ENCODE measurements at regions not wholly inside any gene's neighbourhood (a gene's known extent, or its start where the extent isn't known, plus 50 kb on each side); places are given as distances from the start of the nearest gene placed in this dataset.

- H3K4me3 Mint-ChIP-seq (ENCODE audit: low read depth, unreplicated experiment) = no peak overlapping the region
- BruUV-seq (replicated peaks) = no TSS peak
- H3K27me3 Mint-ChIP-seq (ENCODE audit: unreplicated experiment) = no peaks in the 10 kb centered on the region
- H3K4me1 Mint-ChIP-seq (ENCODE audit: low read depth, unreplicated experiment) = no peaks in the 10 kb centered on the region
- no peak overlapping the region for H3K27ac Mint-ChIP-seq (ENCODE audit: unreplicated experiment)
- intact Hi-C loops (cut with micrococcal nuclease; ENCODE audit: unreplicated experiment) = no loop called here
- CTCF ChIA-PET = no interaction called here
- no peak for DNase-seq
- no peaks in the 10 kb centered on the region for H3K36me3 Mint-ChIP-seq (ENCODE audit: insufficient read depth, unreplicated experiment)
- peaks cover 4% of the 10 kb centered on the region for H3K9me3 Mint-ChIP-seq (ENCODE audit: low read depth, unreplicated experiment)
- TF ChIP-seq CTCF (IDR thresholded peaks at IDR 0.05; ENCODE audit: unreplicated experiment) = no peak
Observed at GRCh38 chr6:119829006-119829405, 479.4 kb upstream of the MAN1A1 start.

DNA sequence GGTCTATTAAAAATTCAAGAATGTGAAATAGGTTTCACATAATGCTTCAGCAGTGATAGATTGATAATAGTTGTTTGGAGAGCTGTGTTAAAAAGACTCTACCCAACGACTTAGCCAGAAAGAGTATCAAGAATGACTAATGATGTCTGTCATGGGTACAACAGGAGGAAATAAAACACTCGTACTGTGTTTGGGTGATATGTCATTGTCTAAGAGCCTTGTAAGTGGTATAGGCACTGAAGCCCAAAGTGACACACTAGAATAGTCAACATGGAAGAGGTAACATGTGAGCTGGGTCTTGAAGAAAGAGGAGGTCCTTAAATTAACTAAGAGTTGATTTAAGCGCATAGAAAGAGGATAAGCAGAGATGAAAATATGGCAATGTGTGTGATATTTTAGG lies 471.8 kb upstream of the MAN1A1 start:
- H3K4me1 Mint-ChIP-seq (ENCODE audit: low read depth, unreplicated experiment) = no peaks in the 10 kb centered on the region
- BruUV-seq (replicated peaks) = no TSS peak
- intact Hi-C loops (cut with micrococcal nuclease; ENCODE audit: unreplicated experiment) = no loop called here
- H3K9me3 Mint-ChIP-seq (ENCODE audit: low read depth, unreplicated experiment) = peaks cover 10% of the 10 kb centered on the region
- H3K4me3 Mint-ChIP-seq (ENCODE audit: low read depth, unreplicated experiment) = no peak overlapping the region
- TF ChIP-seq CTCF (IDR thresholded peaks at IDR 0.05; ENCODE audit: unreplicated experiment) = no peak
- no peak for DNase-seq
- H3K27me3 Mint-ChIP-seq (ENCODE audit: unreplicated experiment) = no peaks in the 10 kb centered on the region
- H3K27ac Mint-ChIP-seq (ENCODE audit: unreplicated experiment) = no peak overlapping the region
- H3K36me3 Mint-ChIP-seq (ENCODE audit: insufficient read depth, unreplicated experiment) = no peaks in the 10 kb centered on the region
- CTCF ChIA-PET = no interaction called here

DNA sequence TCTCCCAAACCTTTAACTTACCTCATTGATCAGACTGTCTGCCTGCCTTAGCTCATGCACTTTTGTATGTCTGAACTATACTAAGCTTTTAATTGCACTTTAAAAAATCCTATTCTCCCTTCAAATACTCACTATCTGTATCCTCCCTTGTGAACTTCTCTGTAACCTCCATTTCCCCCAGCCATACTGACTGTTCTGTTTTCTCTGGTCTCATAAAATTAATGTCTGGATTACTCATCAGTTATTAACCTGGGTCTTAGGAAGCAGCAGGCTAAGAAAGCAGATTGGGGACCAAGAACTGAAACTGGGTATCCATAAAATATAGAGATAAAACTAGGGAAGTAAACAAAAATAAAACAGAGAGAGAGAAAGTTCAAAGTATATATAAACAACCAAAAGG lies 469.3 kb upstream of the MAN1A1 start:
- DNase-seq = no peak
- Mint-ChIP-seq H3K4me3 (ENCODE audit: low read depth, unreplicated experiment) (no peak overlapping the region), H3K27me3 (ENCODE audit: unreplicated experiment) (no peaks in the 10 kb centered on the region), H3K27ac (ENCODE audit: unreplicated experiment) (no peak overlapping the region), H3K36me3 (ENCODE audit: insufficient read depth, unreplicated experiment) (no peaks in the 10 kb centered on the region), H3K4me1 (ENCODE audit: low read depth, unreplicated experiment) (no peaks in the 10 kb centered on the region), H3K9me3 (ENCODE audit: low read depth, unreplicated experiment) (peaks cover 6% of the 10 kb centered on the region)
- no TSS peak for BruUV-seq (replicated peaks)
- intact Hi-C loops (cut with micrococcal nuclease; ENCODE audit: unreplicated experiment) = no loop called here
- TF ChIP-seq CTCF (IDR thresholded peaks at IDR 0.05; ENCODE audit: unreplicated experiment) = no peak
- CTCF ChIA-PET = no interaction called here

DNA sequence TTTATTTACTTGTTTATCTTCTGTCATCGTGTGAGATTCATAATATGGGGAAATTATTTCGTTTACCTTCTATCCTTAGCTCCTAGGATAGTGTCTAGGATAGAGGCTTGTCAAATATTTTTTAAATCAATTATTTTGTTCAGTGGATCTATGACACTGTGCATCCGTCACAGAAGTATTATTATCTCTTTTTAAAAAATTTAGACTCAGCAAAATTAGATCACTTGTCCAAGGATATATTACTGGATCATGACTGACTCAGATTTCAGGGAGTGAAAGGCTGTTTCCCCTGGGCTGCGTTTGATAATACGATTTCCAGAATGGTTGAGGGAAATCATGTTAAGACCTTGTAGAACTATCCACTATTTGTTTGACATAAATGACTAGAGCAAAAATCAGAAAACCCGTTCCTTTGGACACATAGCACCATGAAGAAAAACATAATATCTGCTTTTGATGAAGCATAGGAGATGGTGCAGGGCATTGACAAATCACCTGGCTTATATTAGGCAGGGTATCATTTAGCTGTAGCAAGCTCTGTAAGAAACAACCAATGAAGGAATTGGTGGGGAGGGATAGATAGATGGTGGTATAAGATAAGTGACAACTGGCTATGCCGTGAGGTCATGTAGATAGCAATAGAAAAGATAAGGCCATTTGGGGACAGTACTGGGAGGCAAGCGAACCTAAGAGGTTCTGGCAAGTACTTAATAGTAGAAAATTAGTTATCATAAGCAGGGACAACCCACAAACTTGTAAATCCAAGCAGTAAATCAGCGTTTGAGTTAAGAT lies 465.2 kb upstream of the MAN1A1 start:
- H3K36me3 Mint-ChIP-seq (ENCODE audit: insufficient read depth, unreplicated experiment) = no peaks in the 10 kb centered on the region
- no TSS peak for BruUV-seq (replicated peaks)
- no peak overlapping the region for H3K4me3 Mint-ChIP-seq (ENCODE audit: low read depth, unreplicated experiment)
- intact Hi-C loops (cut with micrococcal nuclease; ENCODE audit: unreplicated experiment) = no loop called here
- DNase-seq = no peak
- no peaks in the 10 kb centered on the region for H3K4me1 Mint-ChIP-seq (ENCODE audit: low read depth, unreplicated experiment)
- CTCF ChIA-PET = no interaction called here
- no peaks in the 10 kb centered on the region for H3K27me3 Mint-ChIP-seq (ENCODE audit: unreplicated experiment)
- H3K9me3 Mint-ChIP-seq (ENCODE audit: low read depth, unreplicated experiment) = no peaks in the 10 kb centered on the region
- TF ChIP-seq CTCF (IDR thresholded peaks at IDR 0.05; ENCODE audit: unreplicated experiment) = no peak
- no peak overlapping the region for H3K27ac Mint-ChIP-seq (ENCODE audit: unreplicated experiment)

Measured in Calu3 (cell line).